Stimulated activated CD4-positive, alpha-beta T cell treated with anti-CD3 and anti-CD28 coated beads, Interleukin-2, amount 100 ng/mL, for 4 hours (primary cell): ENCODE measurements at regions not wholly inside any gene's neighbourhood (a gene's known extent, or its start where the extent isn't known, plus 50 kb on each side); places are given as distances from the start of the nearest gene placed in this dataset.
"Not testable (repeated sequence)": the region's sequence is repeated elsewhere in the genome, so short reads cannot be mapped to it uniquely, and the experiment has no call there.

ENCODE experiments used
- DNase-seq: peaks from one replicate; pipeline ENCODE4 v3.0.0-alpha.2; 2020; ENCODE audit warnings: low read depth

- no peak for DNase-seq
These were observed 232.6 kb downstream of the VRK1 start for GRCh38 chr14:97029800-97030199.

GRCh38 chr14:97031530-97031929, 234.3 kb downstream of the VRK1 start:
- DNase-seq, result no peak

GRCh38 chr14:97033556-97034081, 236.4 kb downstream of the VRK1 start:
- DNase-seq, result no peak

DNA sequence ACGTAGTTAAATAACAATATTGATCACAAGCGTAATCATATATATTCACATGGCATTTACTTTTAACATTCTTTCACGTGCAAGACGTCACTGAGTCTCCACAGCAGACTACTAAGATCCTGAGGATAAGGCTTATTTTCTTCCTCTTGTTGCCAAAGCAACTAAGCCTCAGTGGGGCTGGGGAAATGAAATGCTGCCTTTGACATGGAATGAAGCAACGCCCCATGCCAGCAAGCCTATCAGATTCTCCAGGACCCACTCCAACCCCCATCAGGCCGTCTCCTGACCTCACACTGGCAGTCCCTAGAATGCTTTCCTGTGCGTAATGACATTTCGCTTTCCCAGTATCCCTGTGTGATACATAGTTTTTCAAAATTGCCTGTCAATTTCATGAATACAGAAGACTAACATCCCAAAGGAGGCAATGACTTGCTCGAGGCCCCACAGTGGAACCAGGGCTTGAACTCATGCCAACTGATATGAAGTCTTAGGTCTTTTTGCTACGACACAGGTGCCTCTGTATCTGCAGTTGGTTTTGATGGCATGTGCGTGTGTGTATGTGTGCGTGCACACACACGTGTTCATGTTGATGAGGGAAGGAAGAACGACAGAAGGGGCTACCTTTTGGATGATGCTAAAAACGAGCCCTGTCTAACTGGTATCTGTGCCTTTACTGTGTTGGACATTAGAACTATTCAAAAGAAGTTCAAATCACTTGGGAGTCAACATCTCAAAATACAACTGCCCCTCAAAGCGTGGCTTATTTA, 239.1 kb downstream of the VRK1 start:
- DNase-seq, result no peak

- no peak for DNase-seq
These were observed 242.7 kb downstream of the VRK1 start for GRCh38 chr14:97039717-97040363.

- DNase-seq, result no peak
These were observed 249.8 kb downstream of the VRK1 start for GRCh38 chr14:97046967-97047366.

DNA sequence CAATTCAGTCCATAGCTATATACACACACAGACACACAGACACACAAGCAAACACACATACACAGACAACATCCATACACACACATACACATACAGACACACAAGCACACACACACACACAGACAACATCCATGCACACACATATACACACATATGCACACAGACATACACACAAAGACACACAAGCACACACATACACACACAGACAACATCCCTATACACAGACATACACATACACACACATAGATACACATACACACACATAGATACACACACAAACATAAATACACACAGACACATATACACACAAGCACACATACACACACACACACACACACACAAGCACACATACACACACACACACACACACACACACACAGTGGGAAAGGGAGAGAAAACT, 254.8 kb downstream of the VRK1 start:
- no peak for DNase-seq

GRCh38 chr14:97053941-97054340, 256.8 kb downstream of the VRK1 start:
- DNase-seq, result no peak

DNA sequence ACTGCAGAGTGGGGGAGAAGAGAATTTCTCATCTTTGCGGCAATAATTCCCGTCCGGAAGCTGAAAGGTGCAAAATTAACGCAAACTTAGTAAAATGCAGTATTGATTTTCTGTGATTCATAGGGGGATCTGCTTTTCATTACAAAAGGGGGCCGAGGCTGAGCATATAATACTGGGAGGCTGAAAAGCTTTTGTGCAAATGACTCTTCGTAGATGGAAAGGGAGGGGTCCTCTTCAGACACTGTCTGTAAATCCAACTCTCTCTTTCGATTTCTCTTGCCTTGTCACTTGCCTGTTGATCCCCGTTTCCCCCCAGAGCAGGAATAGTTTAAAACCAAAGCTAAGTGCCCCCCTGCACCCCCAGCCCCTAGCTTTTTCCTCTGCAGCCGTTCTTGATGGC, 258.2 kb downstream of the VRK1 start:
- DNase-seq, result no peak

DNA sequence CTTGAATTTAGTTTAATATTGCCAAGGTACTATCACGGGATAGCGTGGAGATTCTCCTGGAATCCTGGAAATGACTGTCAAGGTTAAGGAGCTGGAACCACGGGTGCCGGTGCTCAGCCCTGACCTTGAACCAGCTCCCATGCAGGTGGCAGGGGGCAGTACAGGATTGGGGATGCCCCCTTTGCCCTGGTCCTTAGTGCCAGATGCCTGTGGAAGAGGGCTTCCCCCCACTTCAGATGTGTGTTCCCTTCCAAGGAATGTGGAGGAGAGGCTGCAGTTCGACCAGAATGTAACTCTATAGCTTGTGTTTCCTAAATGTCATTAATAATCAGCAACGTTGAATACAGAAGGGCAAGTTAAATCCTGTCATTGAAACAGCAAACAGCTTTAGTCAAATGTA, 258.9 kb downstream of the VRK1 start:
- no peak for DNase-seq

DNA sequence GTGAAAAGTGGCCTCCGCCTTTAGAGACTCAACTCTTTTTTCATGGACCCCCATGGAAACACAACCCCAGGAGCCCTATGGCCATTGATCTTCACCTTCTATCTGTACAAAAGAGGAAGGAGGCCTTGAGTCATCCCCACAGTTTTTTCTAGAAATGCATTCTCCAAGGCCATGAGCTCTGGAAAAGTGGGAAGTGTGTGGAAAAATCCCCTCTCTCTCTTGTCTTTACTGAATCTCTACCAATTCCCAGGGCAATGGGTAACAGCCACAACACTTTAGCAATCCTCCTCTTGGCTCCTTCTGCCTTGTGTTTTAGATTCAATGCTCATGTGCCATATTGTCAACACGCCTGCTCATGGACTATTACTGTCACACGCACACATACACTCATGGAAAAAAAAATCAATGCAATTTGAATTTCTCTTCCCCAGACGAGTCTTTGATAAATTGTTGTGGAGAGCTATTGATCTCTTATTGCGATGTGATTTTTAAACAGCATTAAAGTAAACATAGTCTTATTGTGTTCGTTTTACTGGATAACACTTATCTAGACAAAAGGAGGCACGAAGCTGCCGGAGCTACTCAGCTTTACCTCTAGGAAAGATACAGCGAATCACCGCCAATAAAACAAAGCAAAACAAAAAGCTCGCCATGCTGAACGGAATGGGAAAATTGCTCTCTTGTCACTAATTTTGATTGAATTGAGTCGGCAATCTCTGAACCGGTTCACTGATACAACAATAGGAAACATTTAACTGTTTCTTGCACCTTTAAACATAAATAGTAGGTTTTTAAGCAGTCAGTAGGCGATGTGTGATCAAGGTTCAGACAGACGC, 260.3 kb downstream of the VRK1 start:
- no peak for DNase-seq

DNA sequence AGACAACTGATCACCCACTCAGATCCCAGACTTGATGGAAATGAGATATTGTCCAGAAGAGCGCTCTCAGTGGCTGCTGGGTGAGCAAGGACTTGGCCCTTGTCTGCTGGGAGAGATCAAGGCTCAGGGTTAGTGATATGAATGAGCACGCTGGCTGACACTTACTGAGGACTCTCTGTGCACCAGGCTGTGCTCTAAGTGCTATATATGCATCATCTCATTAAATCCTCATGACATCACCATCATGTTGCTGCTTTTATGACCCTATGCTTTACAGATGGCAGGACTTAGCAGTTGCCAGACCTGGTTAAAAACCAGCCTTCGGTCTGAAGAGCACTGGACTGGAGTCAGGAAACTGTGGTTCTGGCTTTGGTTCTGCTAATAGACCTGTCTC, 260.9 kb downstream of the VRK1 start:
- DNase-seq, result no peak

DNA sequence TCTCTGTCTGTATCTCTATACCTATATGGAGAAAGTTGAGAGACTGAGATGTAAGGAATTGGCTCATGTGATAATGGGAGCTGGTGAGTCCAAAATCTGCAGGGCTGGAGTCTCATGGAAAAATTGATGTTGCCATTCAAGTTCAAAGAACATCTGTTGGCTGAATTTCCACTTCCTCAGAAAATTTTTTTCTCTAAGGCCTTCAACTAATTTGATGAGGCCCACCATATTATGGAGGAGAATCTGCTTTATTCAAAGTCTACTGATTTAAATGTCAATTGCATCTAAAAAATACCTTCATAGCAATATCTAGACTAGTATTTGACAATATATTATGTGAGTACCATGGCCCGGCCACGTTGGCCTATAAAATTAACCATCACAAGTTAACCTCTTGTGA, 261.4 kb downstream of the VRK1 start:
- no peak for DNase-seq

- no peak for DNase-seq
These were observed 264.0 kb downstream of the VRK1 start for GRCh38 chr14:97061198-97061597.

GRCh38 chr14:97061714-97062113, 264.5 kb downstream of the VRK1 start:
- no peak for DNase-seq

GRCh38 chr14:97065305-97066067, 268.3 kb downstream of the VRK1 start:
- no peak for DNase-seq

GRCh38 chr14:97066068-97066899, 269.1 kb downstream of the VRK1 start:
- DNase-seq, result no peak

DNA sequence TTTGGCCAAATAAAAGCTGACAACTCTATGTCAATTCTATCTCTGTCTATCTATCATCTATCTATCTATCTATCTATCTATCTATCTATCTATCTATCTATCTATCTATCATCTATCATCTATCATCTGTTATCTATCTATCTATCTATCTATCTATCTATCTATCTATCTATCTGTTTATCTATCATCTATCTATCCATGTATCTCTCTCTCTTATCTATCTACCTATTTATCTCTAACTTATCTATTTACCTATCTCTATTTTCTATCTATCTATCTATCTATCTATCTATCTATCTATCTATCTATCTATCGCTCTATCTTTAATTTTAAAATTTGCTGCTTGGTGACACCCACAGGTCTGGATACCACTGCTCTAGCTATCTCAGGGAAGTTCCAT, 271.1 kb downstream of the VRK1 start:
- not testable (repeated sequence) for DNase-seq

GRCh38 chr14:97070259-97070658, 273.1 kb downstream of the VRK1 start:
- no peak for DNase-seq

DNA sequence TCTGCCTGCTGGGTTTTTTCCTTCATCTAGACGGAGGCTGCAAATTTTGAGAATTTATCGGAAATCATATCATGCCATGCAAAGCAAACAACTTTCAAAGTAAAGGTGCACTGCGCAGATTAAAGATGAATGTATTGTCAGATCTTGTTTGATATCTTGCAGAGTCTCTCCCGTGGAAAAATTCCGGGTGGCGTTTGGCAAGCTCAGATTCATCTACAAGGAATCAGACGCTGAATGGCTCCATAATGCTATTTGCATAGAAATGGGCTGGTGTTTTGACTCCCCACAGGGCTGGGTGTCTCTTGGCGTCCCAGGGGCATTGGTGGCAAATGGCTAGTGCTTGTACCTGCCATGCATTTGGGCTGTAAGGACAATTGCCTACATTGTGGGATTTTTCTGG, 274.0 kb downstream of the VRK1 start:
- no peak for DNase-seq

- DNase-seq, result no peak
These were observed 276.4 kb downstream of the VRK1 start for GRCh38 chr14:97073622-97074021.
